ENCODE measurements at regions not wholly inside any gene's neighbourhood (a gene's known extent, or its start where the extent isn't known, plus 50 kb on each side); places are given as distances from the start of the nearest gene placed in this dataset.

GRCh38 chr3:117366574-117366973, 657.0 kb downstream of the TUSC7 start:
- no peak for TF ChIP-seq POLR2AphosphoS5 (IDR thresholded peaks at IDR 0.05; ENCODE audit: low read depth, low read length)
- TF ChIP-seq CTCF (IDR thresholded peaks at IDR 0.05; ENCODE audit: control extremely low read depth in 1 of 3, insufficient read depth in 1 of 3, low read depth in 1 of 3, low read length in 3 of 3), result no peak
- no peak for TF ChIP-seq JUND (IDR thresholded peaks at IDR 0.05; ENCODE audit: low read length)
- TF ChIP-seq POLR2A (IDR thresholded peaks at IDR 0.05; ENCODE audit: control extremely low read depth in 1 of 2, low read depth in 2 of 2, low read length in 2 of 2), result no peak
- TF ChIP-seq BRCA1 (IDR thresholded peaks at IDR 0.05; ENCODE audit: low read depth, low read length), result no peak
- TF ChIP-seq EP300 (IDR thresholded peaks at IDR 0.05; ENCODE audit: borderline replicate concordance in 1 of 2, low read depth in 2 of 2, low read length in 2 of 2), result no peak
- TF ChIP-seq EZH2 (IDR thresholded peaks at IDR 0.05; ENCODE audit: low read depth, low read length, severe bottlenecking), result no peak
- TF ChIP-seq RFX5 (IDR thresholded peaks at IDR 0.05; ENCODE audit: borderline replicate concordance, low read depth, low read length), result no peak
- TF ChIP-seq CREB1 (IDR thresholded peaks at IDR 0.05), result no peak
- TF ChIP-seq MAFK (IDR thresholded peaks at IDR 0.05; ENCODE audit: low read depth, low read length), result no peak
- TF ChIP-seq SAP30 (IDR thresholded peaks at IDR 0.05; ENCODE audit: insufficient read depth, insufficient replicate concordance, low read length), result no peak
